NCI-H2196 (cell line): ENCODE measurements at regions not wholly inside any gene's neighbourhood (a gene's known extent, or its start where the extent isn't known, plus 50 kb on each side); places are given as distances from the start of the nearest gene placed in this dataset.
"Not testable (repeated sequence)": the region's sequence is repeated elsewhere in the genome, so short reads cannot be mapped to it uniquely, and the experiment has no call there.

Experiments used
- DNase-seq: peaks from one replicate; lab custom pipeline; 2025; ENCODE audit not compliant: unreplicated experiment; lab: John Stamatoyannopoulos, UW

- DNase-seq = no peak
These were observed 1103.7 kb upstream of the EPHA6 start for GRCh38 chr3:95710684-95711083.

- no peak for DNase-seq
These were observed 1102.6 kb upstream of the EPHA6 start for GRCh38 chr3:95711789-95712188.

GRCh38 chr3:95715128-95715527 is 1099.3 kb upstream of the EPHA6 start:
- DNase-seq = no peak

DNA sequence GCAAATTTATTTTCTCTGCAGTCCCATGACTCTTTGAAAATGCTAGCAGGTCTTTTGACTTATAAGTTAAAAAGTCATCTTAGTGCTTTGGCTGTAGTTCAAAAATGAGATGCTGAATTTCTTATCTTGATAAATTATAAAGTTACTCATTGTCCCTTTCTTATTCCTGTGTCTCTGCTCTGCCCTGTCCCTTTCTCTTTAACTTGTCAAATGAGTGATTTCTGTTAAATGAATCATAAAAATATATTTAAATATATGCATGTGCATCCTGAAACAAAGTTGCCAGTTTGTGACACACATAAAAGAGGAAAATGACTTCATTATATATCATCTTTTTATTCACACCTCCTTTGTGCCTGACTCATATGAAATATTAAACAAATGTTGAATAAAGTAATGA is 1097.3 kb upstream of the EPHA6 start:
- no peak for DNase-seq

GRCh38 chr3:95718168-95718567 is 1096.2 kb upstream of the EPHA6 start:
- DNase-seq = no peak

GRCh38 chr3:95719481-95719880 is 1094.9 kb upstream of the EPHA6 start:
- no peak for DNase-seq

- no peak for DNase-seq
These were observed 1092.5 kb upstream of the EPHA6 start for GRCh38 chr3:95721938-95722337.

GRCh38 chr3:95725770-95726169 is 1088.6 kb upstream of the EPHA6 start:
- DNase-seq = no peak

DNA sequence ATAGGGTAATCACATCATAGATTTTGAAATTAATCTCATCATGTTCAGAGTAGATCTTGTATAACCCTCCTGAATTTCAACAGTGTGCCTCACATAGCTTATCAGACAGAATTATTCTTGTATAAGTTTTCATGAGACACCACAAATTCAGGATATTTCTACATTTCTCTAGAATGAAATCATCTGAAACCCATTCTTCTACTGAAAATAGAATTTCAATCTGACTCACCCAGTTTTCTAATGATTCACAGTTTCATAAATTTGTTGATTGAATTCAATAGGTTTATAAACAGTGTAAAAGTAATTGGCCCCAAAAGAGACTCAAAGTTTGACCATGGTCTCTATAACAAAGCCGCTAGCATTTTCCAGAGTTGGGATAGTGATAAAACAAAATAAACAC is 1082.6 kb upstream of the EPHA6 start:
- no peak for DNase-seq

GRCh38 chr3:95733336-95733735 is 1081.1 kb upstream of the EPHA6 start:
- no peak for DNase-seq

DNA sequence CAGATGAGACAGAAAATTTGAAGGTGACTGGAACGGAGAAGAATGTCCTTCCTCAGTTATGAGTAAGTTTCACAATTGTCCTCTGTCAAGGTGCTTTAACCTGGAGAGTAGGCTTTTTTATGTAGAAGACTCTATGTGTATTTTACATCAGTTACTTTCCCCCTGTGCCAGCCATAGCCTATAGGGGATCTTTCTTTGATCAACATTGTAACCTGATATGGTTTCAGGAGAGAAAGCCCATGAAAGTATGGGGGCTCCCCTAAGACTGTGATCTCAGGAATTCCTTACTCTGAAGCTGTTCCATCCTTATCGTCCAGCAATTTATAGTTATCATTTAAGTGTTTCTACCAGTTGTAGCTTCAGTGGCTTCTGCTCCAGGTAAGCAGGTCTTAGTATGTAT is 1076.3 kb upstream of the EPHA6 start:
- DNase-seq = no peak

- not testable (repeated sequence) for DNase-seq
These were observed 1069.5 kb upstream of the EPHA6 start for GRCh38 chr3:95744896-95745295.

DNA sequence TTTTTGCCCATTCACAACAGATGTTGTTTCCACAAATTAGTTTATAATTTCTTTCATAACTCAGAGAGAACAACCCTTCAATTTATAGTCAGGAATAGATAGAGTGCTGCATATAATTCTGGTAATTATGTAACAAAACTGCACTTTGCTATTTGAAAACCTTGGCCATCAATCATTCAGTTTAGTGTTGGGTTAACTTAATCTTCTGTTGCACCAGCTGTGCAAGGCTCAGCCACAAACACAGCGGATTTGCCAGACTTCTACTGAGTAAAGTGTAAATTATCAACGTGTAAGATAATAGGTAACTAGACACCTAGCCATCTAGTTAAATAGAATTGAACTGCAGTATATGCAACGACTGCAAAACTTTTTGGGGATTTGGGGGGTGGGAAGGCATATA is 1064.3 kb upstream of the EPHA6 start:
- no peak for DNase-seq

DNA sequence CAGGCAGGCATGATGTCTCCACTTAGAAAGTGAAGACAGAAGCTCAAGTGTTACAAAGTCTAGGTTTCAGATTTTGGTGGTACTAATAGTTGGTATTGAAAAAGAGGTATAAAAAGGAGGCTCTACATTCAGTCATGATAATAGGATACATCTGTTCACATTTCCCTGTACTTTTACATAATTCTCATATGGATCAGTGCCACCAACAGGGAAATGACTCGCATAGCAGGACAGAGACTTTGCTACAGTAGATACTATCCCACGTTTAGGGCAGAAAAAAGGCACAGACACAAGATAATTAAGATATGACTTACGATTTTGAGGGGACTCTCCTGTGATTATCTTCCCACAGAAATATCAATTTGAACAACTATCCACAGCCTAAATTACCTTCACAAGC is 1062.9 kb upstream of the EPHA6 start:
- DNase-seq = no peak

GRCh38 chr3:95752199-95752598 is 1062.2 kb upstream of the EPHA6 start:
- DNase-seq = no peak

DNA sequence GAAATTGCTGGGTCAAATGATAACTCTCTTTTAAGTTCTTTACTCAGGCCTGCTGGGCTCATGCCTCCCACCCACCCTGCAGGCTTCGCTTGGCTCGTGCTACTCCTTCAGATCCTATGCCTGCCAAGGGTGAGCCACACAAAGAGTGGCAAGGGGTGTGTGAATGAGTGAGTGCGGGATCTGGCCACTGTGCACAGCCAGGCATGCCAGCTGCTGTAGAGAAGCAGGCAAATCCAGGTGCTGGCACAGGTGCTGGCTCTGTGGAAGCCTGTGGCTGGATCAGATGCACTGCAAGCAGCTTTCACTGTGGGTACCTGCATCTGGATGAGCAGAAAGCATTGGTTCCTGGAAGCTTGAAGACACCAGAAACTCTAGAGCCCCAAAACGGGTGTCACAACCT is 1055.7 kb upstream of the EPHA6 start:
- DNase-seq = no peak

DNA sequence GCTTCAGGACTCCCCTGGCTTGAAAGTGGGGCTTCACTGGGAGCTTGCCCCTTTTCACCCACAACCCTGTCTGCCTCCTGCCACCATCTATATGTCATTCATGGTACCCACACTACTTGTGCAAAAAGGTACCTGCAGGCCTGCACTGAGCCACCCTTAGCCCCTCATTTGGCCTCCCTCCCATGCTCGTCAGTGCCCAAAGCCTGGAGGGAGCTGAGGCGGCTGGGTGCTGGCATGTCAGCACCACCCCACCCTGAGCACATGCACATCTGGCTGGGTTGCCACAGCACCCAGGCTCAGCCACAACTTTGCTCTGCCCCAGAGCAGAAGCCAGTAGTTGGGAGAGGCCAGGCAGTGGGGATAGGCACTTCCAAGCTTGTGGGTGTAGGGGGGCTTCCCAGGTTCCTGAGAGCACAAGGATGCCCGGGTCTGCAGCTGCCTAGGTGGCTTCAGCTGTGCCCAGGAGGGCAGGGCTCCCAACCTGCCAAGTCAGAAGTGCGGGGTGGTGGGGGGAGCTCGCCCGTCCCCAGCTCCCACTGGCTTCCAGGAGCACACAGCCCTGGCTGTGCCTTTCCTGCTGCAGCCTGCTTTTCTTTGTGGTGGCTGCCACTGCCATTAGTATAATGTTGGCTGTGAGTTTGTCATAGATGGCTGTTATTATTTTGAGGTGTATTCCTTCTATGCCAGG is 1054.6 kb upstream of the EPHA6 start:
- DNase-seq = no peak

- DNase-seq = no peak
These were observed 1038.8 kb upstream of the EPHA6 start for GRCh38 chr3:95775486-95776094.

DNA sequence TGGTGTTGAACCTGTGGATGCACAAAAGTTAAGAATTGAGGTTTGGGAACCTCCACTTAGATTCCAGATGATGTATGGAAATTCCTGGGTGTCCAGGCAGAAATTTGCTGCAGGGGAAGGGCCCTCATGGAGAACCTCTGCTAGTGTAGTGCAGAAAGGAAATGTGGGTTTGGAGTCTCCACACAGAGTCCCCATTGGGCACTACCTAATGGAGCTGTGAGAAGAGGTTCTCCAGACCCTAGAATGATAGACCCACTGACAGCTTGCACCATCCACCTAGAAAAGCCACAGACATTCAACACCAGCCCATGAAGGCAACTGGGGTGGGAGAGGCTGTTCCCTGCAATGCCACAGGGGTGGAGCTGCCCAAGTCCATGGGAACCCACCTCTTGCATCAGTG is 1032.8 kb upstream of the EPHA6 start:
- DNase-seq = no peak

- no peak for DNase-seq
These were observed 1025.3 kb upstream of the EPHA6 start for GRCh38 chr3:95789111-95789510.

GRCh38 chr3:95797081-95797480 is 1017.3 kb upstream of the EPHA6 start:
- DNase-seq = no peak

DNA sequence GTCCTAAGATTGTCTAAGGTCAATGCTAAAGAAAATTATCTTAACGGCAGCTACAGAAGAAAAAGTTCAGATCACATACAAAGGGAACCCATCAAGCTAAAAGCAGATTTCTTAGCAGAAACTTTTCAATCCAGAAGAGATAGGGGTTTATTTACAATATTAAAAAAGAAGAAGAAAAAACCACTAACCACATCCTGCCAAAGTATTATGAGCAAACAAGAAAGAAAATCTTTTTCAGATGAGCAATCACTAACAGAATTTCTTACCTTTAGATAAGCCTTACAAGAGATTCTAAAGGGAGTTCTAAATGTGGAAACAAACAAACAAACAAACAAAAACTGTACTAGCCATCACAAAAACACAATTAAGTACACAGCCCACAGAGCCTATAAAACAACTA is 1015.8 kb upstream of the EPHA6 start:
- DNase-seq = no peak

GRCh38 chr3:95810462-95810861 is 1003.9 kb upstream of the EPHA6 start:
- DNase-seq = no peak
